ENCODE measurements at regions not wholly inside any gene's neighbourhood (a gene's known extent, or its start where the extent isn't known, plus 50 kb on each side); places are given as distances from the start of the nearest gene placed in this dataset.

DNA sequence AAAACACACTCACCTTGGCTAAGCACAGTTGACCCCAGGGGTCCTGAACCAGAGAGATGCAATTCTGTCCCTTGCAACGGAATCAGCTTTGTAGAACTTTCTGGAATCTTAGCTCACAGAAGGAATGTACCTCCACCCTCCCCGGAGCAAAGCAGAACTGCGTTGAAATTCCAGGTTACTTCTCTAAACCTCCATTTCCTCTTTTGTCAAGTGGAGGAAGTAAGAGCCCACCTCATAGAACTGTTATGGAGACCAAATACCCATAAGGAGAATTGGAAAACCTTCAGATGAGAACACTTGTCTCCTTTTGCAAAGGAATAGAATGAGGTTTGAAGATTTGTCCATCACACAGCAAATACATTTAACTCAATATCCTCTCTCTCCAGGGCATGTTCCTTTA, 86.6 kb upstream of the RBBP6 start:
- ChIA-PET CTCF (ENCODE audit: low intra/inter-chr PET ratio) (no interaction called here), POLR2A (no interaction called here)
- no peak overlapping the region for H2AFZ ChIP-seq (ENCODE audit: low read depth, low read length)
- no peaks in the 10 kb centered on the region for H3K9me1 ChIP-seq (ENCODE audit: control insufficient read depth, insufficient read depth, low read length)
- H3K9me3 ChIP-seq (replicated peaks; ENCODE audit: control insufficient read depth, insufficient read depth, low read depth, low read length), result no peaks in the 10 kb centered on the region
- H3K79me2 ChIP-seq (ENCODE audit: control insufficient read depth, insufficient read depth, low read length), result no peaks in the 10 kb centered on the region
- H3K36me3 ChIP-seq (ENCODE audit: control insufficient read depth, insufficient read depth, low read length), result no peaks in the 10 kb centered on the region
- H3K4me3 ChIP-seq, result no peak overlapping the region
- H3K9ac ChIP-seq (ENCODE audit: insufficient read depth in 1 of 2, low read depth in 2 of 2, low read length in 2 of 2), result no peak overlapping the region
- 3% methylated on average over 3 of the region's 3 CpGs for WGBS (ENCODE audit: insufficient coverage, low coverage, missing lambda C conversion rate)
- no peak overlapping the region for H3K27ac ChIP-seq (ENCODE audit: extremely low read depth, low read depth, low read length)
- no TSS peak for BruUV-seq (replicated peaks)
- ATAC-seq, result no peak
- H3K27me3 ChIP-seq (ENCODE audit: control insufficient read depth in 2 of 2, insufficient read depth in 2 of 2, low read length in 2 of 2), result peaks cover 0 to 18% of the 10 kb centered on the region in 2 experiments; a peak in 3 of 5 replicates
- in situ Hi-C loops (cut with MboI), result no loop called here
- no peaks in the 10 kb centered on the region for H3K4me1 ChIP-seq (replicated peaks in 1 of 2; ENCODE audit: control insufficient read depth in 2 of 2, insufficient read depth in 2 of 2, low read length in 2 of 2)
- DNase-seq (ENCODE audit: extremely low read depth in 1 of 4, low spot score in 3 of 4), result no peak
- H3K4me2 ChIP-seq (ENCODE audit: insufficient read depth, low read length), result no peak overlapping the region
- TF ChIP-seq SPI1 (IDR thresholded peaks at IDR 0.05; ENCODE audit: borderline replicate concordance, low read depth, low read length) (peak; percentile 64; the same call in 1 of the 2 replicates), BMI1 (IDR thresholded peaks at IDR 0.05; ENCODE audit: low read length) (no peak)
- H4K20me1 ChIP-seq (replicated peaks; ENCODE audit: control insufficient read depth, insufficient read depth, low read length), result no peaks in the 10 kb centered on the region
- FAIRE-seq, result no peak
- intact Hi-C loops (cut with micrococcal nuclease), result no loop called here

DNA sequence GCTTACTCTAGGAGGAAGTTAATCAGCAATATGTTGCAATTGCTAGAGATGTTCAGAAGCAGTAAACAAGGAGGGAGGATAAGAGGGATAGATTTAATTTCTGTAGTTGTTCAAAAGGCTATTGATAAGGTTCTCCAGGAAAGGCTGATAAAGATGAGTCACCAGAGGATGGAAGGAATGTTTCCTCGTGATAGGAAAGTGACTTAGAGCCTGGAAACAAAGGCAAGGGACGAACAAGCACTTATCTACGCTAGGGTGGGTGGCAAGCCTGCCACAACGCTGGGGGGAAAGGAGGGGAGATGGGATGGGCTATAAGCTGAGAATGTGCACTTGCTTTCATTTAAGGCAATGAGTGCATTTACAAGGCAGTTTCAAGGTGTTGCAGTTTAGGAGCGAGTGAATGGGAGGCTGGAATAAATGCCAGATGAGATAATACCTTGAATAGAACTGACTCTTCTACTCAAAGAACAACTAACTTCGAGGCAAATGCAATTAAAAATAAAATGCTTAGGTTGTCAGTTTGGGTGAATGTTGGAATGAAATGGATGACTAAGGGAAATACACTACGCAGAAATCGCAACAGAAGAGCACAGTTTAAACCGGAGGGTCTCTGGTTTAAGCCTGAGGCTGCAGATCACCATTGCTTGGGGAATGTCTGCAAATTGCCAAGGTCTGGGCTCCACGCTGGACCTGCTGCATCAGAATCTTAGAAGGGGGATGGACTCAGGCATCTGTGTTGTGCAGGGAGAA, 76.0 kb upstream of the RBBP6 start:
- WGBS (ENCODE audit: insufficient coverage, low coverage, missing lambda C conversion rate), result under 1% methylated on average over 10 of the region's 10 CpGs
- ChIA-PET CTCF (ENCODE audit: low intra/inter-chr PET ratio) (no interaction called here), POLR2A (interaction anchor here (0.6 kb wide), 1 partner anchor 30 kb away, joined by 4 read pairs; no protein-coding TSS in a partner anchor)
- peak; percentile 54 for ATAC-seq
- Histone ChIP-seq H3K9me1 (ENCODE audit: control insufficient read depth, insufficient read depth, low read length) (no peaks in the 10 kb centered on the region), H3K27ac (ENCODE audit: extremely low read depth, low read depth, low read length) (peak overlapping the region; percentile 12; the same call in 2 of the 3 replicates), H3K79me2 (ENCODE audit: control insufficient read depth, insufficient read depth, low read length) (no peaks in the 10 kb centered on the region), H2AFZ (ENCODE audit: low read depth, low read length) (peak overlapping the region; percentile 40), H3K9ac (ENCODE audit: insufficient read depth in 1 of 2, low read depth in 2 of 2, low read length in 2 of 2) (peak overlapping the region in 1 of 2 experiments; percentile 7; a peak in 1 of 4 replicates), H3K4me2 (ENCODE audit: insufficient read depth, low read length) (peak overlapping the region; percentile 76), H4K20me1 (replicated peaks; ENCODE audit: control insufficient read depth, insufficient read depth, low read length) (no peaks in the 10 kb centered on the region), H3K27me3 (ENCODE audit: control insufficient read depth in 2 of 2, insufficient read depth in 2 of 2, low read length in 2 of 2) (no peaks in the 10 kb centered on the region), H3K36me3 (ENCODE audit: control insufficient read depth, insufficient read depth, low read length) (no peaks in the 10 kb centered on the region), H3K4me3 (no peak overlapping the region), H3K9me3 (replicated peaks; ENCODE audit: control insufficient read depth, insufficient read depth, low read depth, low read length) (peaks cover 4% of the 10 kb centered on the region; the same call in 1 of the 2 replicates), H3K4me1 (replicated peaks in 1 of 2; ENCODE audit: control insufficient read depth in 2 of 2, insufficient read depth in 2 of 2, low read length in 2 of 2) (peaks cover 6 to 13% of the 10 kb centered on the region in 2 experiments; a peak in 3 of 5 replicates)
- FAIRE-seq, result peak; percentile 92
- intact Hi-C loops (cut with micrococcal nuclease) (no loop called here), in situ Hi-C loops (cut with MboI) (no loop called here)
- peak; percentile 65 to 78 (median 70) for DNase-seq (ENCODE audit: extremely low read depth in 1 of 4, low spot score in 3 of 4)
- no TSS peak for BruUV-seq (replicated peaks)
- peak; percentile 93 for TF ChIP-seq CBFA2T3 (IDR thresholded peaks at IDR 0.05)
- TF ChIP-seq GATAD2B (IDR thresholded peaks at IDR 0.05; ENCODE audit: borderline replicate concordance), result peak; percentile 65; the same call in 1 of the 2 replicates
- 0 out of 2 replicates have a peak, but pooled peaks have one; percentile 4 for TF ChIP-seq ADNP (tag; IDR thresholded peaks at IDR 0.05)
- no peak for TF ChIP-seq SIX5 (IDR thresholded peaks at IDR 0.05; ENCODE audit: borderline replicate concordance in 1 of 2, insufficient read depth in 1 of 2, low read depth in 1 of 2, low read length in 2 of 2)
- TF ChIP-seq THRAP3 (IDR thresholded peaks at IDR 0.05; ENCODE audit: borderline replicate concordance), result no peak
- no peak; a peak in 1 of 4 replicates for TF ChIP-seq TEAD1 (CRISPR knock-in tag; IDR thresholded peaks at IDR 0.05)
- peak; percentile 94 for TF ChIP-seq SMARCA4 (IDR thresholded peaks at IDR 0.05)
- peak; percentile 87 for TF ChIP-seq GATAD2A (IDR thresholded peaks at IDR 0.05)
- TF ChIP-seq C11orf30 (IDR thresholded peaks at IDR 0.05; ENCODE audit: low read depth), result peak; percentile 92
- peak in 1 of 2 experiments; percentile 38 for TF ChIP-seq NCOA2 (IDR thresholded peaks at IDR 0.05; ENCODE audit: partially characterized antibody in 2 of 2)
- TF ChIP-seq MBD2 (IDR thresholded peaks at IDR 0.05; ENCODE audit: borderline replicate concordance, low read depth), result peak; percentile 38; the same call in 1 of the 2 replicates
- TF ChIP-seq CTBP1 (IDR thresholded peaks at IDR 0.05; ENCODE audit: borderline replicate concordance), result peak; percentile 57; the same call in 1 of the 2 replicates
- peak; percentile 97 for TF ChIP-seq JUND (IDR thresholded peaks at IDR 0.05; ENCODE audit: borderline replicate concordance, low read depth, low read length)
- peak; percentile 96; the same call in 2 of the 3 replicates for TF ChIP-seq JUND (tag; IDR thresholded peaks at IDR 0.05; ENCODE audit: borderline replicate concordance, low read depth, low read length)
- no peak for TF ChIP-seq ZNF551 (CRISPR knock-in tag; IDR thresholded peaks at IDR 0.05)
- peak; percentile 87 for TF ChIP-seq CBFA2T2 (conservative IDR thresholded peaks at IDR 0.05)
- TF ChIP-seq TCF7 (IDR thresholded peaks at IDR 0.05; ENCODE audit: borderline replicate concordance), result no peak
